A549 (cell line): ENCODE measurements at regions not wholly inside any gene's neighbourhood (a gene's known extent, or its start where the extent isn't known, plus 50 kb on each side); places are given as distances from the start of the nearest gene placed in this dataset.

ENCODE experiments used
- ATAC-seq, 2 experiments: fragments of 200-7000 bp in 1 of 2; fragments of >200 bp in 1 of 2; cut with Nextera tagmentation in 1 of 2; cut with Tn5 transposase in 1 of 2; 3 replicates each; pipeline versions ENCODE4 v1.8.0 to v1.9.1; 2018 to 2020; ENCODE audit warnings: mild to moderate bottlenecking in 1 of 2, moderate library complexity in 1 of 2
- CTCF ChIA-PET: fragments of 300-600 bp; sonication (Branson Sonifier 250); formaldehyde crosslinking; extraction: SDS; loops from one replicate; lab custom pipeline; 2021; ENCODE audit warnings: antibody characterized with exemption, inconsistent platforms; lab: Yijun Ruan, JAX
- POLR2A ChIA-PET: fragments of 350-600 bp; formaldehyde crosslinking; extraction: SDS; loops from one replicate; lab custom pipeline; 2021; ENCODE audit warnings: antibody characterized with exemption, inconsistent platforms; lab: Yijun Ruan, JAX
- DNase-seq, 2 experiments: peaks; one replicate each; pipeline versions ENCODE4 v3.0.0 to v3.0.0-alpha.2; 2011 to 2016; ENCODE audit warnings: low read depth in 1 of 2, low spot score in 1 of 2
- FAIRE-seq: peaks from 2 replicates; lab custom pipeline; 2011; peaks lifted over from hg19 to GRCh38; lab: Jason Lieb, UNC
- H3K27ac ChIP-seq, 2 experiments: fragments of >200 bp; sonication (Bioruptor Twin); formaldehyde crosslinking; 3 replicates each; pipeline ENCODE4 v1.5.1; 2016 to 2017
- H3K4me1 ChIP-seq: fragments of >200 bp; sonication (Bioruptor Twin); formaldehyde crosslinking; 3 replicates; pipeline ENCODE4 v1.6.1; 2016
- H3K4me2 ChIP-seq: fragments of >200 bp; sonication (Bioruptor Twin); formaldehyde crosslinking; 3 replicates; pipeline ENCODE4 v1.6.1; 2016
- H3K4me3 ChIP-seq: fragments of >200 bp; sonication (Bioruptor Twin); formaldehyde crosslinking; 3 replicates; pipeline ENCODE4 v1.5.1; 2016
- H3K9me3 ChIP-seq: fragments of >200 bp; sonication (Bioruptor Twin); formaldehyde crosslinking; 3 replicates; pipeline ENCODE4 v1.6.1; 2016
- CBX2 ChIP-seq: fragments of 200-600 bp; sonication (generic); IDR thresholded peaks from 2 replicates; pipeline ENCODE4 v1.6.1; 2016; ENCODE audit warnings: low read depth, mild to moderate bottlenecking, borderline replicate concordance
- CHD2 ChIP-seq: fragments of 150-350 bp; IDR thresholded peaks from 2 replicates; pipeline ENCODE4 v1.6.1; 2014; ENCODE audit warnings: low read length; ENCODE audit not compliant: partially characterized antibody
- CHD4 ChIP-seq: fragments of 200-600 bp; sonication (generic); IDR thresholded peaks from 2 replicates; pipeline ENCODE4 v1.6.1; 2016; ENCODE audit warnings: antibody characterized with exemption, mild to moderate bottlenecking, borderline replicate concordance
- FOXS1 ChIP-seq: fragments of 250-450 bp; sonication (Bioruptor Pico); IDR thresholded peaks from 2 replicates; pipeline ENCODE4 v1.5.0; 2020; ENCODE audit warnings: mild to moderate bottlenecking, moderate library complexity
- HES2 ChIP-seq: fragments of >200 bp; sonication (Bioruptor Twin); formaldehyde crosslinking; IDR thresholded peaks from 2 replicates; pipeline ENCODE4 v1.6.1; 2016
- HMGXB4 ChIP-seq: fragments of 250-450 bp; sonication (Bioruptor Pico); IDR thresholded peaks from 2 replicates; pipeline ENCODE4 v1.5.0; 2021; ENCODE audit warnings: mild to moderate bottlenecking, moderate library complexity, borderline replicate concordance
- HOXA7 ChIP-seq: fragments of 250-450 bp; sonication (Bioruptor Pico); IDR thresholded peaks from 2 replicates; pipeline ENCODE4 v1.5.0; 2020; ENCODE audit warnings: mild to moderate bottlenecking, moderate library complexity
- HOXB13 ChIP-seq: fragments of 250-450 bp; sonication (Bioruptor Pico); IDR thresholded peaks from 2 replicates; pipeline ENCODE4 v1.5.0; 2020; ENCODE audit warnings: low read depth, mild to moderate bottlenecking, moderate library complexity
- HOXB5 ChIP-seq: fragments of 250-450 bp; sonication (Bioruptor Pico); IDR thresholded peaks from 2 replicates; pipeline ENCODE4 v1.5.0; 2020; ENCODE audit warnings: mild to moderate bottlenecking, moderate library complexity
- JUNB ChIP-seq: fragments of >200 bp; sonication (Bioruptor Twin); formaldehyde crosslinking; IDR thresholded peaks from 2 replicates; pipeline ENCODE4 v1.6.1; 2016
- KDM5A ChIP-seq: fragments of 200-600 bp; sonication (generic); IDR thresholded peaks from 2 replicates; pipeline ENCODE4 v1.6.1; 2016; ENCODE audit warnings: antibody characterized with exemption, mild to moderate bottlenecking
- MAFK ChIP-seq: fragments of 450-650 bp; IDR thresholded peaks from 2 replicates; pipeline ENCODE4 v1.6.1; 2014; ENCODE audit not compliant: partially characterized antibody
- MAX ChIP-seq: IDR thresholded peaks from 2 replicates; pipeline ENCODE4 v1.6.1; 2012
- MAZ ChIP-seq: fragments of 150-350 bp; IDR thresholded peaks from 2 replicates; pipeline ENCODE4 v1.6.1; 2014; ENCODE audit warnings: antibody characterized with exemption, low read depth, low read length, borderline replicate concordance
- MYC ChIP-seq: IDR thresholded peaks from 2 replicates; pipeline ENCODE4 v1.6.1; 2012; ENCODE audit warnings: mild to moderate bottlenecking, inconsistent platforms, low read length, improper control_type of control experiment, borderline replicate concordance
- NFE2L2 ChIP-seq: fragments of 150-350 bp; conservative IDR thresholded peaks from 2 replicates; pipeline ENCODE4 v1.6.1; 2014; ENCODE audit warnings: low read length
- NPAS2 ChIP-seq: fragments of 250-450 bp; sonication (Bioruptor Pico); IDR thresholded peaks from 2 replicates; pipeline ENCODE4 v1.8.0; 2022; ENCODE audit warnings: mild to moderate bottlenecking, moderate library complexity, borderline replicate concordance
- PBX3 ChIP-seq: IDR thresholded peaks from 2 replicates; pipeline ENCODE4 v1.6.1; 2012
- POLR2A ChIP-seq: IDR thresholded peaks from 2 replicates; pipeline ENCODE4 v1.6.1; 2012; ENCODE audit warnings: mild to moderate bottlenecking, low read length
- RNF2 ChIP-seq: fragments of 200-600 bp; sonication (generic); IDR thresholded peaks from 2 replicates; pipeline ENCODE4 v1.6.1; 2016; ENCODE audit warnings: low read depth, mild to moderate bottlenecking, antibody characterized with exemption, moderate library complexity, borderline replicate concordance
- SMC3 ChIP-seq: fragments of >200 bp; sonication (Bioruptor Twin); formaldehyde crosslinking; IDR thresholded peaks from 3 replicates; pipeline ENCODE4 v1.6.1; 2018; ENCODE audit warnings: inconsistent platforms
- SREBF2 ChIP-seq: fragments of 450-650 bp; IDR thresholded peaks from 2 replicates; pipeline ENCODE4 v1.6.1; 2014; ENCODE audit warnings: mild to moderate bottlenecking, moderate library complexity
- TFCP2L1 ChIP-seq: fragments of 250-450 bp; sonication (Bioruptor Pico); IDR thresholded peaks from 2 replicates; pipeline ENCODE4 v1.5.0; 2021; ENCODE audit warnings: mild to moderate bottlenecking
- ZC3H11A ChIP-seq: fragments of 450-650 bp; IDR thresholded peaks from 2 replicates; pipeline ENCODE4 v1.6.1; 2014; ENCODE audit warnings: antibody characterized with exemption, mild to moderate bottlenecking
- ZFP36 ChIP-seq: fragments of 450-650 bp; IDR thresholded peaks from 2 replicates; pipeline ENCODE4 v1.6.1; 2014; ENCODE audit warnings: borderline replicate concordance; ENCODE audit not compliant: partially characterized antibody
- ZNF302 ChIP-seq: fragments of 250-450 bp; sonication (Bioruptor Pico); IDR thresholded peaks from 2 replicates; pipeline ENCODE4 v1.9.0; 2021; ENCODE audit warnings: inconsistent platforms, mild to moderate bottlenecking, moderate library complexity
- WGBS: methylation state at CpG from one replicate; pipeline ENCODE4 v1.1.6; 2017; ENCODE audit errors: missing lambda C conversion rate; 5-methylcytosine and 5-hydroxymethylcytosine counted together

- ChIA-PET CTCF (no interaction called here), POLR2A (no interaction called here)
- ATAC-seq (no peak), DNase-seq (no peak), FAIRE-seq (no peak)
- WGBS = 3% methylated on average over 1 of the region's 1 CpG
- TF ChIP-seq NFE2L2 = no peak
- TF ChIP-seq CBX2 = no peak
- TF ChIP-seq MAFK = no peak
- no peak for TF ChIP-seq ZNF302 (CRISPR knock-in tag)
- no peak for TF ChIP-seq MYC
- no peak for TF ChIP-seq HOXB5 (CRISPR knock-in tag)
- no peak for TF ChIP-seq CHD4
- no peak for TF ChIP-seq SMC3
- no peak for TF ChIP-seq HOXA7 (CRISPR knock-in tag)
- TF ChIP-seq MAZ = no peak
- no peak overlapping the region for H3K4me2 ChIP-seq
- H3K27ac ChIP-seq = no peak overlapping the region
- H3K4me3 ChIP-seq = no peak overlapping the region
- H3K9me3 ChIP-seq = no peaks in the 10 kb centered on the region
- no peaks in the 10 kb centered on the region for H3K4me1 ChIP-seq
Measured at GRCh38 chr2:199108056-199108455, 349.7 kb downstream of the SATB2 start.

- TF ChIP-seq HES2 = no peak
- no peak for TF ChIP-seq TFCP2L1 (CRISPR knock-in tag)
- no peak for TF ChIP-seq PBX3
- no peak for TF ChIP-seq RNF2
- no peak for TF ChIP-seq MAX
- TF ChIP-seq CHD2 = no peak
- TF ChIP-seq ZC3H11A = no peak
- no peak for TF ChIP-seq HOXB13 (CRISPR knock-in tag)
- TF ChIP-seq HMGXB4 = no peak
- no peak for TF ChIP-seq SREBF2
- no peak for TF ChIP-seq KDM5A
- no peak for TF ChIP-seq NPAS2 (CRISPR knock-in tag)
- no peak for TF ChIP-seq CBX2
- no peak for TF ChIP-seq ZNF302 (CRISPR knock-in tag)
- no peak for TF ChIP-seq FOXS1 (CRISPR knock-in tag)
- Histone ChIP-seq H3K27ac (no peak overlapping the region), H3K4me2 (no peak overlapping the region), H3K4me1 (no peaks in the 10 kb centered on the region), H3K4me3 (no peak overlapping the region), H3K9me3 (no peaks in the 10 kb centered on the region)
- POLR2A ChIA-PET = no interaction called here
- DNase-seq (no peak), ATAC-seq (no peak), FAIRE-seq (no peak)
- WGBS = 10% methylated on average over 3 of the region's 3 CpGs
- CTCF ChIA-PET = no interaction called here
Measured at GRCh38 chr2:199105826-199106225, 351.9 kb downstream of the SATB2 start.

- FAIRE-seq = no peak
- 4% methylated on average over 3 of the region's 3 CpGs for WGBS
Measured at GRCh38 chr2:199101487-199101886, 356.3 kb downstream of the SATB2 start.

More at GRCh38 chr2:199101487-199101886, 356.3 kb downstream of the SATB2 start:
- ChIA-PET POLR2A (no interaction called here), CTCF (no interaction called here)
- Histone ChIP-seq H3K9me3 (no peaks in the 10 kb centered on the region), H3K27ac (no peak overlapping the region)
- TF ChIP-seq PBX3 = no peak
- TF ChIP-seq POLR2A = no peak
- TF ChIP-seq SREBF2 = no peak
- no peak for TF ChIP-seq JUNB
- no peak for TF ChIP-seq HES2
- no peak for TF ChIP-seq MAZ
- no peak for TF ChIP-seq FOXS1 (CRISPR knock-in tag)
- no peak for TF ChIP-seq HOXB13 (CRISPR knock-in tag)
- no peak for TF ChIP-seq ZFP36
- no peak for TF ChIP-seq MYC
- TF ChIP-seq, all 56 proteins: peak for 0
- ATAC-seq (no peak), DNase-seq (no peak)
- Histone ChIP-seq H3K4me3 (no peak overlapping the region), H3K4me2 (no peak overlapping the region), H3K4me1 (no peaks in the 10 kb centered on the region)
